Chondrocyte (in vitro differentiated cells): ENCODE measurements at regions not wholly inside any gene's neighbourhood (a gene's known extent, or its start where the extent isn't known, plus 50 kb on each side); places are given as distances from the start of the nearest gene placed in this dataset.

Source experiments
- DNase-seq: peaks from one replicate; pipeline ENCODE4 v3.0.0; 2021; ENCODE audit warnings: mixed read lengths, low spot score
- H3K27ac Mint-ChIP-seq: one replicate; pipeline ENCODE4 v1.8.0; 2021; ENCODE audit warnings: mild to moderate bottlenecking, moderate library complexity, mixed read lengths; ENCODE audit not compliant: unreplicated experiment
- H3K27me3 Mint-ChIP-seq: 2 replicates; pipeline ENCODE4 v1.8.0; 2021; ENCODE audit warnings: low read depth, mixed read lengths
- H3K36me3 Mint-ChIP-seq: 2 replicates; pipeline ENCODE4 v1.8.0; 2021; ENCODE audit warnings: low read depth, mixed read lengths
- H3K4me1 Mint-ChIP-seq: 2 replicates; pipeline ENCODE4 v1.8.0; 2021; ENCODE audit warnings: low read depth, mild to moderate bottlenecking, mixed read lengths
- H3K4me3 Mint-ChIP-seq: one replicate; pipeline ENCODE4 v1.8.0; 2021; ENCODE audit warnings: mild to moderate bottlenecking, moderate library complexity, mixed read lengths; ENCODE audit not compliant: unreplicated experiment
- H3K9me3 Mint-ChIP-seq: 2 replicates; pipeline ENCODE4 v1.8.0; 2021; ENCODE audit warnings: low read depth, mixed read lengths
- CTCF ChIP-seq: fragments of 200-600 bp; sonication (generic); IDR thresholded peaks from 2 replicates; pipeline ENCODE4 v1.5.0; 2021; ENCODE audit warnings: antibody characterized with exemption, mild to moderate bottlenecking, moderate library complexity

DNA sequence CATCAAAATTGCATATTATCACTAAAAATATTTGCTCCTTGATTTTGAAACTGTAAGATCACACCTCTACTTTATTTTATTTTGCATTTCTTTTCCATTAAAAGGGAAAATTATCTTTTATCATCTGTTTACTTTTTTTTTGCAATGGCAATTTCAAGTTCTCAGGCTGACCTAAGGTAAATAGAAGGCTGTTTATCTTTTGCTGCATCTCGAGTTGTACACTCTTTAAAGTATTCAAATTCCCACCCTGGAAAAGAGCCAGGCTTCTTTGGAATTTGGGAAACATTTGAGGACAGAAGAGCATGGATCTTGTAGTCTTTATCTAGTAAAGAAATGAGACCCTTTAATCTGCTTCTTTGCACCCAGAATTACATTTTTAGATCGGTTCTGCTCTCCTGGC, 645.7 kb downstream of the SLC4A3 start:
- no peak for TF ChIP-seq CTCF

DNA sequence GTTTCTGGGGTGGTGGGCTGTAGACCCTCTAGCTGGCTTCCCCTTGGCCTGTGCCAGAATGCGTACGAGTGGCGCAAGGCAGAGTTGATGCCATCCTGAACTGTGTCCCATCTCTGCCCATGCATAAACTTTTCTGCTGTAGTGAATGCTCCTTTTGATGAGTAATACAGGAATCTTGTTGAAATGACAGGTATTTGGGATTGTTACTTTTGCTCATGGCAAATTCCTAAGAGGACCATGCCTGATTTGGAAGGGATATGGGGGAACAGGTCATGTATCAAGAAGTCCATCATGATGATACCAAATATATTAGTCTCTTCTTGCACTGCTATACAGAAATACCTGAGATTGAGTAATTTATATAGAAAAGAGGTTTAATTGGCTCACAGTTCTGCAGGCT, 648.0 kb downstream of the SLC4A3 start:
- Mint-ChIP-seq H3K27me3 (no peaks in the 10 kb centered on the region), H3K27ac (no peak overlapping the region), H3K9me3 (peaks cover 2% of the 10 kb centered on the region), H3K36me3 (no peaks in the 10 kb centered on the region), H3K4me1 (peaks cover 35% of the 10 kb centered on the region), H3K4me3 (no peak overlapping the region)
- DNase-seq = no peak
- TF ChIP-seq CTCF = no peak

More for the DNA sequence above, 645.7 kb downstream of the SLC4A3 start:
- H3K9me3 Mint-ChIP-seq = no peaks in the 10 kb centered on the region
- no peak for DNase-seq
- no peak overlapping the region for H3K27ac Mint-ChIP-seq
- peaks cover 30% of the 10 kb centered on the region for H3K4me1 Mint-ChIP-seq
- no peak overlapping the region for H3K4me3 Mint-ChIP-seq
- no peaks in the 10 kb centered on the region for H3K27me3 Mint-ChIP-seq
- no peaks in the 10 kb centered on the region for H3K36me3 Mint-ChIP-seq

DNA sequence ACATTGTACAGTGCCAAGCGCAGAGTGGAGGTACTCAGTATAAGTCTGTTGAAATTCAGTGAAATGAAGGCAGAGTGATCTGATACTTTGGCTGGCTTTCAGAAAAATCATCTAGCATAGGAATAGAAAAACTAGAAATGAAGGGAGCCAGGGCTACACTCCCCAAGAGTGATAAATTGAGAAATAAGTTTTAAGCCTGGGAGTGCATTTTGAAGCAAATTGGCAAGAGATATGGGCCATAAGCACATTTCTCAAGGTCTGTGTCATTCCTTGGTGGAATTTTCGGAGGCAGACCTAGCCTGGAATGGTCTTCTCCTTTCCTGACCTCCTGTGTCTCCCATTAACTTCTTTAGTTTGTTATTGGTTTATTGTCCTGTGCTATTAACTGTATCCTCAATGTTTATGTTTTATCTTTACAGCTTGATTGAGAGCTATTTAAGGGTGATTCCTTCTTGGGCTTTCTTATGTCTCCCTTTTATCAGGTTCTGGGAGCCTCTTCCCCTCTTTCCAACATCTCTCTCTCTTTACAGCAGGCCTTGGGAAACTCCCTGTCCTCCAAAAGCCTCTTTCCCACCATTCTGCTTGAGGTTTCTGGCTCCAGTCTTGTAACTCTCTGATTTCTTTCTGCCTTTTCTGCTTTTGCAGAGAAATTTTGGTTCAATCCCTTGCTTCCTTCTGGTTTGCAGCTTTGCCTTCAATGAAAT, 649.5 kb downstream of the SLC4A3 start:
- peaks cover 35% of the 10 kb centered on the region for H3K4me1 Mint-ChIP-seq
- no peak for DNase-seq
- H3K36me3 Mint-ChIP-seq = no peaks in the 10 kb centered on the region
- peak overlapping the region; percentile 74 for H3K27ac Mint-ChIP-seq
- H3K27me3 Mint-ChIP-seq = no peaks in the 10 kb centered on the region
- TF ChIP-seq CTCF = no peak
- no peak overlapping the region for H3K4me3 Mint-ChIP-seq
- H3K9me3 Mint-ChIP-seq = peaks cover 2% of the 10 kb centered on the region

DNA sequence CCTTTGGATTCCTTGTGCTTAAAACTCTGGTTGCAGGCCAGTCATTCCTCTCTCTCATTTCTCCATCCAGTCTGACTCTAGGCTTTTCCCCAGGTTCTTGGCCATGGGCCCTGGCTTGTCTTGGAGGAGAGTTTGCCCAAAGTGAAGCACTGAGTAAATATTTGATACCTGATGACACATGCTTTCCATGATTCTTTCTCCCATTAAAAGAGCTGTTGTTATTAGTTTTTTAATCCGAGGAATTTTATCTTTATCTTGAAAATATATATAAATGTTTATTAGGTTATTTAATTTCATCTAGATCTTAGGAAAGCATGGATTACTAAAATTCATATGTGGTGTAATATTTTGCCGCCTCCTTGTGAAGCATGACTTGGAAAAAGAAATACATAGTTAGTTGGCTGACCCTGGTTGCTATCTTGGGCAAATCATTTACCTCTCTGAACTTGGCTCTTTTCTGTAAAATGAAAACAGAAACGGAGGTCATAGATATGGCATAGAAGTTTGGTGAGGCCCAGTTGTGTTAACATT, 650.1 kb downstream of the SLC4A3 start:
- Mint-ChIP-seq H3K4me1 (peaks cover 35% of the 10 kb centered on the region), H3K4me3 (no peak overlapping the region)

GRCh38 chr2:220278022-220278421, 650.6 kb downstream of the SLC4A3 start:
- no peak overlapping the region for H3K4me3 Mint-ChIP-seq

More for the DNA sequence above, 650.1 kb downstream of the SLC4A3 start:
- Mint-ChIP-seq H3K27ac (peak overlapping the region; percentile 74), H3K36me3 (no peaks in the 10 kb centered on the region), H3K9me3 (peaks cover 2% of the 10 kb centered on the region), H3K27me3 (no peaks in the 10 kb centered on the region)
- TF ChIP-seq CTCF = no peak
- no peak for DNase-seq

More at GRCh38 chr2:220278022-220278421, 650.6 kb downstream of the SLC4A3 start:
- Mint-ChIP-seq H3K4me1 (peaks cover 32% of the 10 kb centered on the region), H3K9me3 (peaks cover 2% of the 10 kb centered on the region), H3K27me3 (no peaks in the 10 kb centered on the region), H3K36me3 (no peaks in the 10 kb centered on the region), H3K27ac (peak overlapping the region; percentile 41)
- no peak for DNase-seq
- TF ChIP-seq CTCF = no peak
